OCI-LY1 (cell line): ENCODE measurements at regions not wholly inside any gene's neighbourhood (a gene's known extent, or its start where the extent isn't known, plus 50 kb on each side); places are given as distances from the start of the nearest gene placed in this dataset.

ENCODE experiments used
- H2AFZ ChIP-seq: fragments of 200-600 bp; sonication (generic), shearing (Covaris generic); 2 replicates; pipeline ENCODE4 v1.6.0; 2014; ENCODE audit warnings: antibody characterized with exemption, mild to moderate bottlenecking, low read length
- H3F3A ChIP-seq: fragments of 200-600 bp; sonication (generic), shearing (Covaris generic); 2 replicates; pipeline ENCODE4 v1.6.0; 2014; ENCODE audit warnings: mild to moderate bottlenecking, antibody characterized with exemption, low read length, moderate library complexity; ENCODE audit not compliant: insufficient read depth
- H3K27ac ChIP-seq: fragments of 200-600 bp; sonication (generic); 2 replicates; pipeline ENCODE4 v1.5.1; 2014; ENCODE audit warnings: low read length, mixed run types, mild to moderate bottlenecking, low read depth; ENCODE audit not compliant: poor library complexity, severe bottlenecking
- H3K27me3 ChIP-seq: fragments of 200-600 bp; sonication (generic); 2 replicates; pipeline ENCODE4 v1.6.0; 2014; ENCODE audit warnings: antibody characterized with exemption, mild to moderate bottlenecking, low read length, moderate library complexity; ENCODE audit not compliant: insufficient read depth
- H3K36me3 ChIP-seq: fragments of 200-600 bp; sonication (generic); 2 replicates; pipeline ENCODE4 v1.6.1; 2014; ENCODE audit warnings: mild to moderate bottlenecking, antibody characterized with exemption, low read length, moderate library complexity, mixed read lengths; ENCODE audit not compliant: insufficient read depth
- H3K4me1 ChIP-seq: fragments of 200-600 bp; sonication (generic); 2 replicates; pipeline ENCODE4 v1.5.1; 2014; ENCODE audit warnings: mild to moderate bottlenecking, low read length, moderate library complexity; ENCODE audit not compliant: insufficient read depth, severe bottlenecking
- H3K4me2 ChIP-seq: fragments of 200-600 bp; sonication (generic), shearing (Covaris generic); 2 replicates; pipeline ENCODE4 v1.6.1; 2014; ENCODE audit warnings: low read length
- H3K4me3 ChIP-seq: fragments of 200-600 bp; sonication (generic); 2 replicates; pipeline ENCODE4 v1.5.1; 2014; ENCODE audit warnings: low read length, low read depth, mild to moderate bottlenecking, mixed read lengths; ENCODE audit not compliant: poor library complexity, severe bottlenecking
- H3K79me2 ChIP-seq: fragments of 200-600 bp; shearing (Covaris generic); 2 replicates; pipeline ENCODE4 v1.6.1; 2016; ENCODE audit warnings: mixed run types, low read length, mixed read lengths; ENCODE audit not compliant: insufficient read depth
- H3K9ac ChIP-seq: fragments of 200-600 bp; sonication (generic), shearing (Covaris generic); 2 replicates; pipeline ENCODE4 v1.6.1; 2014; ENCODE audit warnings: mild to moderate bottlenecking, low read length, mixed read lengths
- H3K9me2 ChIP-seq: fragments of 200-600 bp; sonication (generic), shearing (Covaris generic); 2 replicates; pipeline ENCODE4 v1.6.1; 2014; ENCODE audit warnings: low read depth, mild to moderate bottlenecking, low read length, mixed read lengths
- H3K9me3 ChIP-seq: fragments of 200-600 bp; shearing (Covaris generic); 2 replicates; pipeline ENCODE4 v1.6.1; 2014; ENCODE audit warnings: low read length, mixed read lengths
- H4K20me1 ChIP-seq: fragments of 200-600 bp; sonication (generic), shearing (Covaris generic); 2 replicates; pipeline ENCODE4 v1.6.0; 2016; ENCODE audit warnings: mild to moderate bottlenecking, low read length; ENCODE audit not compliant: insufficient read depth
- CTCF ChIP-seq: fragments of 200-600 bp; sonication (generic), shearing (Covaris generic); IDR thresholded peaks from 2 replicates; pipeline ENCODE4 v1.5.1; 2017; ENCODE audit warnings: mild to moderate bottlenecking, antibody characterized with exemption, low read length, moderate library complexity, mixed read lengths
- EZH2 ChIP-seq: fragments of 200-600 bp; sonication (generic), shearing (Covaris generic); IDR thresholded peaks from 2 replicates; pipeline ENCODE4 v1.8.0; 2017; ENCODE audit warnings: borderline replicate concordance, mixed run types, mild to moderate bottlenecking, antibody characterized with exemption, low read length, moderate library complexity, mixed read lengths

GRCh38 chr4:151953795-151954372, 193.1 kb upstream of the GATB start:
- H3K9me3 ChIP-seq = no peaks in the 10 kb centered on the region
- no peaks in the 10 kb centered on the region for H4K20me1 ChIP-seq
- H3K4me2 ChIP-seq = no peak overlapping the region
- no peaks in the 10 kb centered on the region for H3F3A ChIP-seq
- H2AFZ ChIP-seq = no peak overlapping the region
- TF ChIP-seq CTCF (no peak), EZH2 (no peak)
- no peaks in the 10 kb centered on the region for H3K27me3 ChIP-seq
- no peaks in the 10 kb centered on the region for H3K79me2 ChIP-seq
- H3K4me3 ChIP-seq = no peak overlapping the region
- no peaks in the 10 kb centered on the region for H3K4me1 ChIP-seq
- no peak overlapping the region for H3K27ac ChIP-seq
- H3K36me3 ChIP-seq = no peaks in the 10 kb centered on the region
- H3K9ac ChIP-seq = no peak overlapping the region
- H3K9me2 ChIP-seq = no peaks in the 10 kb centered on the region

DNA sequence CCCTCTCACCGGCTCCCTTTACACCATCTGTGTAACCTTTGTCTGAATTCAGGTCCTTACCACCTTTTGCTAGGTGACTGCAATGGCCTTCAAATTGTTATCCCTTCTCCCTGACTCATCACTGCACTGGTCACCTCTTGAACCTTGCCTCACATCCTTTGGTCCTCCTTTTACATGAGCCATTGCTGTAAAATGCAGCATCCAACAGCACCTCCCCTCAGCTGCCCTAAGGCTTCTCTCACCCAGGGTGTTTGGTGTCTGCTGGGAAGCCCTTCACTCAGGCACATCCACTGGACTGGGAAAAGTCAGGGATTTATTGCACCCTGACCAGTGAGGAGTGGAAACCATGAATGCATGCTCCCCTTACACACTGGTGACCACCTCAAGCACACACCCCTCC, 192.5 kb upstream of the GATB start:
- Histone ChIP-seq H3K4me2 (no peak overlapping the region), H2AFZ (no peak overlapping the region), H3K27ac (no peak overlapping the region), H3K79me2 (no peaks in the 10 kb centered on the region), H3K4me1 (no peaks in the 10 kb centered on the region), H3K27me3 (no peaks in the 10 kb centered on the region), H3K36me3 (no peaks in the 10 kb centered on the region), H3K9me3 (no peaks in the 10 kb centered on the region; the same call in 1 of the 2 replicates), H4K20me1 (no peaks in the 10 kb centered on the region), H3K9ac (no peak overlapping the region), H3F3A (no peaks in the 10 kb centered on the region), H3K4me3 (no peak overlapping the region), H3K9me2 (no peaks in the 10 kb centered on the region)
- TF ChIP-seq CTCF = no peak
- no peak for TF ChIP-seq EZH2

DNA sequence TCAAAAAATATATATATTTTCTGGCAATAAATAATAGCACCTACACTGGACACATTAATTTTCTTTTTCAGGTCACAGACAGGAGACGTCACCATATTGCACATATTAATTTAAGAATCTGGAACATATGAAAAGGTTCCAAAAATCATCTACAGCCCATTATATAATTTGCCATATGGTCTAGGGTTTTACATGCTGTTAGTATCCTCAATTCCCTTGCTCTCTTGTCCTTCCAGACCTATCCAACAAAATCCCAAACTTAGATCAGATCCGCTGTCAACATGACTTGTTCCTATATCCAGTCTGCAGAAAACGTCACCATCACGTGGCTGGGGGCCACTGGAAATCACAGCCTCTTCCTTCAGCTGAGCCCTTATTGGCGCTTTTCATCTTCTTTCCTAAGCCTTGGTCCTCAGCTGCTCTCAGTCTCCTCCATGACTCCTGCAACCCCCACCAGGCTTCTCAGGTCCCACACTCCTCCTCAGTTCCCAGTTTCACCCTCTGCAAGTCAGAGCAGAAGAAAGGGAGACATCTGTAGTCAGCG, 192.0 kb upstream of the GATB start:
- no peak overlapping the region for H3K4me2 ChIP-seq
- H3K9ac ChIP-seq = no peak overlapping the region
- no peak overlapping the region for H2AFZ ChIP-seq
- no peaks in the 10 kb centered on the region for H3K4me1 ChIP-seq
- no peaks in the 10 kb centered on the region for H4K20me1 ChIP-seq
- H3K27me3 ChIP-seq = no peaks in the 10 kb centered on the region
- no peak for TF ChIP-seq CTCF
- TF ChIP-seq EZH2 = no peak
- no peak overlapping the region for H3K4me3 ChIP-seq
- no peaks in the 10 kb centered on the region for H3F3A ChIP-seq
- H3K79me2 ChIP-seq = no peaks in the 10 kb centered on the region
- H3K36me3 ChIP-seq = no peaks in the 10 kb centered on the region
- no peak overlapping the region for H3K27ac ChIP-seq
- H3K9me3 ChIP-seq = no peaks in the 10 kb centered on the region; the same call in 1 of the 2 replicates
- H3K9me2 ChIP-seq = no peaks in the 10 kb centered on the region
